GM23248 (cell line): ENCODE measurements at regions not wholly inside any gene's neighbourhood (a gene's known extent, or its start where the extent isn't known, plus 50 kb on each side); places are given as distances from the start of the nearest gene placed in this dataset.

Experiments
- EZH2 ChIP-seq: fragments of 200-600 bp; sonication (generic); IDR thresholded peaks from 2 replicates; pipeline ENCODE4 v1.6.1; 2018; ENCODE audit warnings: antibody characterized with exemption, mild to moderate bottlenecking; ENCODE audit not compliant: insufficient read depth, poor library complexity, severe bottlenecking
- EZH2phosphoT487 ChIP-seq: fragments of 200-600 bp; sonication (generic); IDR thresholded peaks from 2 replicates; pipeline ENCODE4 v1.6.1; 2018; ENCODE audit warnings: antibody characterized with exemption, moderate library complexity, mild to moderate bottlenecking, low read depth; ENCODE audit not compliant: insufficient read depth

DNA sequence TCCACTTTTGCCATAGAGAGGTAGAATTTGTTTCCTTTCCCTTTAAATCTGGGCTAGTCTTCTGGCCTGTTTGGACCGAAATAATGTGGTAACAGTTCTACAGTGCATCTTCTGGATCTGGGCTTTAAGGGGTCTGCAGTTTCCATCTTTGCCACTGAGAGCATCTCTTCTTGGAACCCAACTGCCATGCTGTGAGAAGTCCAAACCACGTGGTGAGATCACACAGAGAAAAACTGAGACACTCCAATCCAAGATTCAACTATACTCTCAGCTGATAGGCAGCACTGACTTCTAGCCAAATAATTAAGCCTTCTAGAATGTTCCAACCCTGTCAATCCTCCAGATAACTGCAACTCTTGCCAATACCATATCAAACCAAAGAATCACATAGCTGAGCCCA, 261.1 kb downstream of the INSIG2 start:
- no peak for TF ChIP-seq EZH2
- TF ChIP-seq EZH2phosphoT487, result no peak
